ENCODE measurements at regions not wholly inside any gene's neighbourhood (a gene's known extent, or its start where the extent isn't known, plus 50 kb on each side); places are given as distances from the start of the nearest gene placed in this dataset.

DNA sequence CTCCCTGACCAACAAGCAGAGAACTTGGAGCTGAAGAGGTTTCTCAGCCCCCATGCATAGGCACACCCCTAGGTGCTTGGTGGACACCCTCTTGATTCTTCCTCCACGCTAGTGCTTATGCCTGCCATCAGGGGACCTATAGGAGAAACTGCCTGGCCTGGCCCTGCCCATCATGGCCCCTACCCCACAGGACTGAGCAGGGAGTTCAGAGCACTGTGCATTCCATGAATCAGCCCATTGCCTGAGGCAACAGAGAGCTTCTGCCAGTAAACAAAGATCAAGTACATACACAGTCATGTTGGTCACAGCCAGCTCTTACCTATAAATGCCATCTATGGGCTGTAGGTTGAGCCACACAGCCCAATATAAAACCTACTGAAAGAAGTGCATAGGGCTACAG, 99.1 kb upstream of the EDNRA start:
- TF ChIP-seq, protein P1, sequence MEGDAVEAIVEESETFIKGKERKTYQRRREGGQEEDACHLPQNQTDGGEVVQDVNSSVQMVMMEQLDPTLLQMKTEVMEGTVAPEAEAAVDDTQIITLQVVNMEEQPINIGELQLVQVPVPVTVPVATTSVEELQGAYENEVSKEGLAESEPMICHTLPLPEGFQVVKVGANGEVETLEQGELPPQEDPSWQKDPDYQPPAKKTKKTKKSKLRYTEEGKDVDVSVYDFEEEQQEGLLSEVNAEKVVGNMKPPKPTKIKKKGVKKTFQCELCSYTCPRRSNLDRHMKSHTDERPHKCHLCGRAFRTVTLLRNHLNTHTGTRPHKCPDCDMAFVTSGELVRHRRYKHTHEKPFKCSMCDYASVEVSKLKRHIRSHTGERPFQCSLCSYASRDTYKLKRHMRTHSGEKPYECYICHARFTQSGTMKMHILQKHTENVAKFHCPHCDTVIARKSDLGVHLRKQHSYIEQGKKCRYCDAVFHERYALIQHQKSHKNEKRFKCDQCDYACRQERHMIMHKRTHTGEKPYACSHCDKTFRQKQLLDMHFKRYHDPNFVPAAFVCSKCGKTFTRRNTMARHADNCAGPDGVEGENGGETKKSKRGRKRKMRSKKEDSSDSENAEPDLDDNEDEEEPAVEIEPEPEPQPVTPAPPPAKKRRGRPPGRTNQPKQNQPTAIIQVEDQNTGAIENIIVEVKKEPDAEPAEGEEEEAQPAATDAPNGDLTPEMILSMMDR (IDR thresholded peaks at IDR 0.05; ENCODE audit: low read depth, low read length), result no peak
- no peak for TF ChIP-seq EZH2phosphoT487 (IDR thresholded peaks at IDR 0.05; ENCODE audit: low read depth)
